NCI-H1694 (cell line): ENCODE measurements at regions not wholly inside any gene's neighbourhood (a gene's known extent, or its start where the extent isn't known, plus 50 kb on each side); places are given as distances from the start of the nearest gene placed in this dataset.

Experiments used
- DNase-seq: peaks from one replicate; lab custom pipeline; 2025; lab: John Stamatoyannopoulos, UW

DNA sequence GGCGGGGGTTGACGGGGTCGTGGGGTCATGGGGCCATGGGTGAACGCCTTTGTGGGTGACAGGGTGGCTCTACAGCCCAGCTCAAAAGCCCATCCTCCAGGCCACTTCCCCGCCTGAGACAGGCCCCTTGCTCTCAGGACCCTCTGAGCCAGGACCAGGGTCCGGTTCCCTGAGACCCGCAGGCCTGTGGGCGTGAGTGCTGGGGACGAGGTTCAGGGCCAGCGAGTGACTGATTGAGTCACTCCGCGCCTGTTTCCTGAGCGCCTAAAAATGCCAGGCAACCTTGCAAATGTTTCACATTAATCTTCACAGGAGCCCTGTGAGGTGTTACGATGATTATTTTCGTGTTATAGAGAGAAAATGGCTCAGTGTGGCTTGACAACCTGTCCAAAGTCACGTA is 97.8 kb downstream of the ZNF674 start:
- DNase-seq, result no peak

- peak; percentile 77 for DNase-seq
Measured at GRCh38 chrX:46446727-46447378, 98.4 kb downstream of the ZNF674 start.

GRCh38 chrX:46444011-46444410 is 101.2 kb downstream of the ZNF674 start:
- no peak for DNase-seq

DNA sequence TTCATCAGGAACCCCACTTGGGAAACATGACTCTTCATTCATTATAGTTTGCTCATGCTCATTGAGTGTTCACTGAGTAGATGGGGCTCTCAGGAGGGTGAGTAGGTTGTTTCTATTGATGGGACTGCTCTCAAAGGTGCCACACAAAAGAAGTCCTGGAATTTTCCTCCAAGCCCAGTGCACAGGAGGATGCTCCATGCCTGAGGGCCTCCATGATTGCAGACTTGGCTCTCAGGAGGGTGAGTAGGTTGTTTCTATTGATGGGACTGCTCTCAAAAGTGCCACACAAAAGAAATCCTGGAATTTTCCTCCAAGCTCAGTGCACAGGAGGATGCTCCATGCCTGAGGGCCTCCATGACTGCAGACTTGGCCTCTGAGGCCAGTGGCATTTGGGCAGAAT is 108.5 kb downstream of the ZNF674 start:
- no peak for DNase-seq

DNA sequence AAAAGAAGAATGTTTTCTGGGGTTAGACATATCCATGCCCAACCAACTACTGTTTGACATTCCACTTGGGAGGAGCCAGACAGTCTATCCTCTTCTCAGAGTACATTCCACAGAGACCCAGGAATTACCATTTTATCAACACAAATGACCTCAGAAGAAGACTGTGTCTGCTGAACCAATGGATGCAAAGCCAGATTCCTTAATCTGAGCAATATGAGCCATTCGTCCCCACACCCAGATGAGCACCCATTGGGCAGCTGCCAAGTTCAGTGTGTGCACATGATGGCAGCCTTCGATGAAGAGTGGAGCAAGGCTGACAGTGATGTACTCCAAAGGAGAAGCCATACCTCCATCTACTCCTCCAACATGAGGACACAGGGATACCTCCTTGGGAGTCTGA is 111.3 kb downstream of the ZNF674 start:
- DNase-seq, result no peak

GRCh38 chrX:46408553-46409407 is 136.4 kb downstream of the ZNF674 start:
- DNase-seq, result peak; percentile 65

GRCh38 chrX:46407753-46408130 is 137.5 kb downstream of the ZNF674 start:
- no peak for DNase-seq

DNA sequence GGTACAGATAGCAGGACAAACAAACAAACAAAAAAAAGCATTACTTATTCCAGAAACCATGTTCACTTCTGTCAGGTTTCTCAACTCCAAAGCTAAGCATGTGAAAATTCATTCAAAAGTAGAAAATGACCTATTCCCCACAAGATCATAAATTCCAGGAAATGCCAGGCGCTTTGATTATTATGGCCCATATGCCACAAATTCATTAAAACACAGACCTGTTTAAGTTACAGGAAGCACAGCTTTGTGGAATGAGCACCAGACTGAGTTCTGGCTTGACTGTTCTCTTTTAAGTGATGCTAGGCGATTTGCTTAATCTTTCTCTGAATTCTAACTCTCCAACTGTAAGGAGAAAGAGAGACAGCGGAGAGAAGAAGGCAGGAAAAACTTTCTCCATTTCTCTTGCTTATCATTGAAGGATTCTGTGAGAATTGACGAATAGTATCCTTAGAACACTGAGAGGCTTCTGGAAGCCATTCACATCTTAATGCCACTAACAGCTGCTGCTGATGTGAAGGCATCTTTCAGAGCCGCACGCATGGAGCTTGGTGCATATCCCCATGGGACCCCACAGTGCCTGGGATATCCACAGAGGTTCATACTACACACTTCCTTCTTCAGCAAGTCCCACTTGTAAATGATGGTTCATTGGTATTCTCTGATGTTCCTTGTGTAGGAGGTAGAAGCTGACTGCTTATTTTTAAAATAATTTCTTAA is 138.0 kb downstream of the ZNF674 start:
- DNase-seq, result no peak

DNA sequence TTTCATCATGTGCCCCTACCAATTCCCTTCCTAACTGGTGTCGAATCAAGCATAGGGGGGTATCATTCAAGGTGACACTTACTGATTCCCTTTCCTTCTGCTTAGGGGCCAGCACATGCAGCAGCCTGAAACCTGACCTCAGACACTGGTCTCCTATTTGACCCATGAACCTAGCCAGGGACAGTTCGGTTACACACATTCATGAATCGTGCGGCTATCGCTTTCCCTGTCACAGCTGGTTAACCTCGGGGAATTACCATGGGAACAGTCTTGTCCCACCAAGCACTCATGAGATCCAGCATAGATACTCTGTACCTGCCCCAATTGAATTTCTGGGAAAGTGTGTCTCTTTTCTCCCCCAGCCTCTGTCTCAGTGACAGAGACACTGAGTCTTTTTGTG is 140.4 kb downstream of the ZNF674 start:
- no peak for DNase-seq

GRCh38 chrX:46400530-46401443 is 144.4 kb downstream of the ZNF674 start:
- DNase-seq, result no peak

GRCh38 chrX:46398874-46399273 is 146.3 kb downstream of the ZNF674 start:
- no peak for DNase-seq

DNA sequence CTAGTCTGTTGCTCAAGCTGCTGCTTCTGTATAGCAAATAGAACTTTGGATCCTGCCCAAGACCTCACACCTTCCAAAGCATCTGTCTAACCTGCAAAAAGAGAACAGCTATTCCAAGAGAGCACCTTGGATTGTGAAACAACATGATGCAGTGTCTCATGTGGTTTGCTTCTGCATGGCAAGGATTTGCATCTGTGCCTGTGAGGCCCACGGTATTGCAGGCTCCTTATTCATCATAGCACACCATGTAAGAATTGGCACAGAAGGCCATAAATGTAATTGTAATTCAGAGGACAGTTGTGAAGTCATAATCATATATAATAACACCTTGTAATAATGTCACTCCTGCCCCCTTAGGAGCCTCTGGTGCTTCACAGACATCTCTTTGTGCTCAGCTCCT is 147.1 kb downstream of the ZNF674 start:
- no peak for DNase-seq

DNA sequence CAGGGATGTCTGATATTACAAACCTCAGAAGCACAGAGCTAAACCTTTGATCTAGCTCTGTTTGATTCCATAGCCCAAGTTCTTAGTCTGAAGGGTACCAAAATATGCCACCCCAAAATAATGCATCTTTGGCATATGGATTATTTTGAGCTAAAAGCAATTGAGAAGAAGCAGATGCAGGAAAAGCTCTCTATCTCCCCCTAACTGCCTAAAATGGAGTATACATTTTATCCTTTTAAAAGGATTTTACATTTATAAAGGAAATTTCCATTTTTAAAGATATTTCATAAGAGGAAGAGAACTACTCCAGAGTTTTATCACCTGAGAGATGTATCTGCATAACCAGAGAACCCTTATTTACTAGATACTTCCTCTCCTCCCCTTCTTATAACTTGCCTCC is 158.7 kb downstream of the ZNF674 start:
- no peak for DNase-seq

DNA sequence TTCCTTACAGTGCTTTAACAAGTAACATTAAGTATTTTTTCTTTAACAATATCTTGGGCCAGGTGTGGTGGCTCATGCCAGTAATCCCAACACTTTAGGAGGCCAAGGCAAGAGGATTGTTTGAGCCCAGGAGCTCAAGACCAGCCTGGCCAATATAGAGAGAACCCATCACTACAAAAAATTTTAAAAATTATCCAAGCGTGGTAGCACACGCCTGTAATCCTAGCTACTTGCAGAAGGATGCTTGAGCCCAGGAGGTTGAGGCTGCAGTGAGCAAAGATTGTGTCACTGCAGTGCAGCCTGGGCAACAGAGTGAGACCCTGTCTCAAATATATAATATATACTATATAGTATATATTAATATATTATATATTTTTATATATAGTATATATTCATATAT is 162.2 kb downstream of the ZNF674 start:
- DNase-seq, result no peak

DNA sequence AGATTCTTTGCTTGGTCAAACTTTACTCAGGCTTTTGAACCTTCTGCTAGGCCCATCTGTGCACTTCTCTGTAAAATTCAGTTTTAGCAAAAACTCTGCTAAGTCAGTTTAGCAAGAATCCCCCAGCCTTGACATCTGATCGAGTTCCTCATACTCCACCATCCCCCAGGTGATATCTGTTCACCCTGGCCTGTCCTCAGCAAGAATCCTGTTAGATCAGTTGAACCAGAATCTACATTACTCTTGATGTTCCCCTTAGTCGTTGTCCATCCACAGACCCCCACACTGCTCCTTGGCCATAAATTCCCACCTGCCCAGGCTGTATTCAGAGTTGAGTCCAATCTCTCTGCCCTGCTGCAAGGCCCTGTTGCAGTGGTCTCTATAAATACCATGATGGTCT is 162.6 kb downstream of the ZNF674 start:
- DNase-seq, result no peak

GRCh38 chrX:46381630-46382029 is 163.6 kb downstream of the ZNF674 start:
- no peak for DNase-seq

GRCh38 chrX:46380148-46380752 is 165.0 kb downstream of the ZNF674 start:
- no peak for DNase-seq

- no peak for DNase-seq
Measured at GRCh38 chrX:46376246-46376885, 168.9 kb downstream of the ZNF674 start.

DNA sequence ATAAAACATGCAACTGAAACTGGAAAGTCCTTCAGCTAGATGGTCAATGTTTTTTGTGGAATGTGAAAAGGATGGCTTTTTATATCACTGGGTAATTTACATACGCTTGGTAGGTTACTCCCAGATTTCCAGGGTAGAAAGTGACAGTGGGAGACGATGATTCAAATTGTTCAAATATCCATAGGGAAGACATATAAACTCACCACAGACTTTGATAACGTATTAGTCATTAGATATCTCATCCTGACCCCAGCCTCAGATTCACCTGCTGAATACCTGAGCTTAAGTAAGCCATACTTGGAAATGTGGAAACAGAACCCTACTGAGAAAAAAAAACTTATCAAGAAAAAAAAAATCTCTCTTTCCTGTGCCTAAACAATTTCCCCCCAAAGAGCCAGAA is 169.4 kb downstream of the ZNF674 start:
- no peak for DNase-seq

- DNase-seq, result no peak
Measured at GRCh38 chrX:46374371-46374770, 170.8 kb downstream of the ZNF674 start.

GRCh38 chrX:46367491-46367890 is 177.7 kb downstream of the ZNF674 start:
- no peak for DNase-seq
